ENCODE measurements at regions not wholly inside any gene's neighbourhood (a gene's known extent, or its start where the extent isn't known, plus 50 kb on each side); places are given as distances from the start of the nearest gene placed in this dataset.

DNA sequence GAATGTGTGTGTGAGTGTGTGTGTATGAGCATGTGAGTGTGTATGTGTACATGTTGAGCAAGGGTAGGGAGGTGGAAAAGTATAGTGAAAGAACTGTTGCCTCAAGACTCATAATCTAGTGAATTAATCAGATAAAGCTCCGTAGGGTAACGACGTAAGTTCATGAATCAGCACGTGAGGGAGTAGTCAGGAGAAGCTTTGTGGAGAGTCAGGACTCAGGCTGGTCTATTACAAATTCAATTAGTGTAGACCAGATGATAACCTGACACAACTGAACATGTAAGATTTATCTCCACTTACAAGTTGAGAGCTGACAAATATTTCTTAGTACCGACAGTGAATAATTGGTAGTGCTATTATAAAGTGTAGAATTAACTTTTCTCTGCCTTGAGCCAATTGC is 194.5 kb downstream of the RAD51AP2 start:
- TF ChIP-seq, protein P1, sequence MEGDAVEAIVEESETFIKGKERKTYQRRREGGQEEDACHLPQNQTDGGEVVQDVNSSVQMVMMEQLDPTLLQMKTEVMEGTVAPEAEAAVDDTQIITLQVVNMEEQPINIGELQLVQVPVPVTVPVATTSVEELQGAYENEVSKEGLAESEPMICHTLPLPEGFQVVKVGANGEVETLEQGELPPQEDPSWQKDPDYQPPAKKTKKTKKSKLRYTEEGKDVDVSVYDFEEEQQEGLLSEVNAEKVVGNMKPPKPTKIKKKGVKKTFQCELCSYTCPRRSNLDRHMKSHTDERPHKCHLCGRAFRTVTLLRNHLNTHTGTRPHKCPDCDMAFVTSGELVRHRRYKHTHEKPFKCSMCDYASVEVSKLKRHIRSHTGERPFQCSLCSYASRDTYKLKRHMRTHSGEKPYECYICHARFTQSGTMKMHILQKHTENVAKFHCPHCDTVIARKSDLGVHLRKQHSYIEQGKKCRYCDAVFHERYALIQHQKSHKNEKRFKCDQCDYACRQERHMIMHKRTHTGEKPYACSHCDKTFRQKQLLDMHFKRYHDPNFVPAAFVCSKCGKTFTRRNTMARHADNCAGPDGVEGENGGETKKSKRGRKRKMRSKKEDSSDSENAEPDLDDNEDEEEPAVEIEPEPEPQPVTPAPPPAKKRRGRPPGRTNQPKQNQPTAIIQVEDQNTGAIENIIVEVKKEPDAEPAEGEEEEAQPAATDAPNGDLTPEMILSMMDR (IDR thresholded peaks at IDR 0.05): no peak
- no peak for TF ChIP-seq POLR2AphosphoS5 (IDR thresholded peaks at IDR 0.05)
